Neuronal stem cell (in vitro differentiated cells): ENCODE measurements at regions not wholly inside any gene's neighbourhood (a gene's known extent, or its start where the extent isn't known, plus 50 kb on each side); places are given as distances from the start of the nearest gene placed in this dataset.

Source experiments
- DNase-seq: peaks from one replicate; pipeline ENCODE4 v3.0.0-alpha.2; 2013; ENCODE audit warnings: low spot score
- H2AFZ ChIP-seq: one replicate; pipeline ENCODE4 v1.6.1; 2013; ENCODE audit warnings: mild to moderate bottlenecking, low read length, inconsistent platforms
- H2AK5ac ChIP-seq: 2 replicates; pipeline ENCODE4 v1.6.1; 2013; ENCODE audit warnings: low read depth, mild to moderate bottlenecking, inconsistent platforms, low read length, moderate library complexity, mixed read lengths
- H2BK120ac ChIP-seq: 2 replicates; pipeline ENCODE4 v1.6.1; 2013; ENCODE audit warnings: low read depth, mild to moderate bottlenecking, inconsistent platforms, low read length, moderate library complexity, mixed read lengths
- H2BK12ac ChIP-seq: one replicate; pipeline ENCODE4 v1.6.1; 2013; ENCODE audit warnings: low read length, inconsistent platforms
- H2BK15ac ChIP-seq: 2 replicates; pipeline ENCODE4 v1.6.1; 2013; ENCODE audit warnings: mild to moderate bottlenecking, low read length, inconsistent platforms, mixed read lengths
- H2BK5ac ChIP-seq: one replicate; pipeline ENCODE4 v1.6.1; 2013; ENCODE audit warnings: inconsistent platforms, mild to moderate bottlenecking, low read length, moderate library complexity
- H3K14ac ChIP-seq: one replicate; pipeline ENCODE4 v1.6.1; 2013; ENCODE audit warnings: low read length, inconsistent platforms
- H3K18ac ChIP-seq: 2 replicates; pipeline ENCODE4 v1.6.1; 2013; ENCODE audit warnings: low read length, inconsistent platforms
- H3K23ac ChIP-seq: 2 replicates; pipeline ENCODE4 v1.6.1; 2013; ENCODE audit warnings: low read depth, mild to moderate bottlenecking, mixed read lengths, low read length, inconsistent platforms; ENCODE audit not compliant: poor library complexity
- H3K27ac ChIP-seq: replicated peaks from 3 replicates; pipeline ENCODE4 v1.5.1; 2013; ENCODE audit warnings: low read length, inconsistent platforms
- H3K27me3 ChIP-seq, 3 experiments: 2 replicates each; pipeline ENCODE4 v1.6.1; 2013; ENCODE audit warnings: low read length in 3 of 3, mild to moderate bottlenecking in 2 of 3, inconsistent platforms in 1 of 3, low read depth in 1 of 3, mixed read lengths in 1 of 3, moderate library complexity in 1 of 3; ENCODE audit not compliant: control insufficient read depth in 3 of 3, insufficient read depth in 3 of 3
- H3K36me3 ChIP-seq, 2 donors: replicated peaks in 1 of 2; 2 replicates each; pipeline ENCODE4 v1.6.1; 2013; ENCODE audit warnings: low read length in 2 of 2; ENCODE audit not compliant: control insufficient read depth in 2 of 2, insufficient read depth in 2 of 2
- H3K4ac ChIP-seq: 2 replicates; pipeline ENCODE4 v1.6.1; 2013; ENCODE audit warnings: inconsistent platforms, mild to moderate bottlenecking, low read length, moderate library complexity
- H3K4me1 ChIP-seq, 2 donors: 1 replicate in 1 of 2; 2 replicates in 1 of 2; pipeline ENCODE4 v1.6.1; 2013; ENCODE audit warnings: low read length in 2 of 2, low read depth in 1 of 2; ENCODE audit not compliant: control insufficient read depth in 2 of 2, insufficient read depth in 1 of 2
- H3K4me2 ChIP-seq: one replicate; pipeline ENCODE4 v1.6.1; 2013; ENCODE audit warnings: mild to moderate bottlenecking, low read length, inconsistent platforms; ENCODE audit not compliant: insufficient read depth, poor library complexity, severe bottlenecking
- H3K4me3 ChIP-seq, 2 donors: 2 replicates each; pipeline ENCODE4 v1.5.1; 2013; ENCODE audit warnings: low read length in 2 of 2, mild to moderate bottlenecking in 2 of 2, inconsistent platforms in 1 of 2, moderate library complexity in 1 of 2
- H3K79me1 ChIP-seq: one replicate; pipeline ENCODE4 v1.6.1; 2013; ENCODE audit warnings: low read depth, mild to moderate bottlenecking, inconsistent platforms, low read length, moderate library complexity
- H3K9ac ChIP-seq: one replicate; pipeline ENCODE4 v1.6.1; 2013; ENCODE audit warnings: mild to moderate bottlenecking, low read depth, low read length, inconsistent platforms; ENCODE audit not compliant: poor library complexity
- H3K9me3 ChIP-seq, 2 donors: replicated peaks in 1 of 2; 2 replicates each; pipeline versions ENCODE3 to v1.6.1; 2013; ENCODE audit warnings: low read length in 2 of 2, mild to moderate bottlenecking in 2 of 2, inconsistent platforms in 1 of 2, low read depth in 1 of 2, mixed read lengths in 1 of 2, moderate library complexity in 1 of 2; ENCODE audit not compliant: control insufficient read depth in 2 of 2, insufficient read depth in 1 of 2
- H4K8ac ChIP-seq: one replicate; pipeline ENCODE4 v1.6.1; 2013; ENCODE audit warnings: low read depth, mild to moderate bottlenecking, inconsistent platforms, low read length, moderate library complexity
- H4K91ac ChIP-seq: one replicate; pipeline ENCODE4 v1.6.1; 2013; ENCODE audit warnings: low read length, low read depth, mild to moderate bottlenecking, inconsistent platforms; ENCODE audit not compliant: poor library complexity
- WGBS, 2 donors: extraction: QIAGEN DNeasy Blood & Tissue Kit; methylation state at CpG; one replicate each; pipeline ENCODE4 v1.1.7; 2013; ENCODE audit warnings: missing lambda C conversion rate in 2 of 2, mixed read lengths in 1 of 2; ENCODE audit not compliant: insufficient read length in 2 of 2, insufficient replicate concordance in 1 of 2; ENCODE audit errors: extremely low coverage in 2 of 2; 5-methylcytosine and 5-hydroxymethylcytosine counted together

DNA sequence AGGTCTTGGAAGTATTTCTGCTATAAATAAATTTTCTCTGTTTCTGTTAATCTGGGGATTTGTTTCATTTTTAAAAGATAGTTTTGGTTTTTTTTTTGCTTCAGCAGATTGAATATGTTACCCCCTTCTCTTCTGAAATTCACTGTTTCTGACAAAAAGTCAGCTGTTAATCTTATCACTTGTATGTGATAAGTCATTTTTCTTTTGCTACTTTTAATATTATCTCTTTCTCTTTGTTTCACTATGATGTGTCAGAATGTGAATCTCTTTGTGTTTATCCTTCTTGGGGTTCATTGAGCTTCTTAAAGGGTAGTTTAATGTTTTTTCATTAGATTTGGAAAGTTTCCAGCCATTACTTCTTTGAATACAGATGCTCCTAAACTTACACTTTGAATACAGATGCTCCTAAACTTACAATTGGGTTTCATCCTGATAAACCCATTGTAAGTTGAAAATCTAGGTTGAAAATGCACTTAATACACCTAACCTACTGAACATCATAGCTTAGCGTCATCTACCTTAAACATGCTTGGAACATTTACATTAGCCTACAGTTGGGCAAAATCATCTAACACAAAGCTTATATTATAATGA is 154.2 kb upstream of the COL21A1 start:
- no peak overlapping the region for H2AK5ac ChIP-seq
- H3K79me1 ChIP-seq = no peaks in the 10 kb centered on the region
- no peak overlapping the region for H2BK15ac ChIP-seq
- no peak overlapping the region for H3K23ac ChIP-seq
- H3K36me3 ChIP-seq = no peaks in the 10 kb centered on the region
- no peak overlapping the region for H3K27ac ChIP-seq
- H3K4me2 ChIP-seq = no peak overlapping the region
- H3K18ac ChIP-seq = no peak overlapping the region
- H3K9ac ChIP-seq = no peak overlapping the region
- DNase-seq = no peak
- H4K8ac ChIP-seq = no peak overlapping the region
- no peak overlapping the region for H2AFZ ChIP-seq
- H3K4me3 ChIP-seq = no peak overlapping the region
- no peaks in the 10 kb centered on the region for H3K4me1 ChIP-seq
- H2BK120ac ChIP-seq = no peak overlapping the region
- H4K91ac ChIP-seq = no peak overlapping the region
- no peak overlapping the region for H2BK5ac ChIP-seq
- no peak overlapping the region for H3K4ac ChIP-seq
- no peaks in the 10 kb centered on the region for H3K9me3 ChIP-seq
- H2BK12ac ChIP-seq = no peak overlapping the region
- no peaks in the 10 kb centered on the region for H3K27me3 ChIP-seq
- no peak overlapping the region for H3K14ac ChIP-seq
- no CpG with 5 or more reads among the region's 1 CpG for WGBS, 2 donors

DNA sequence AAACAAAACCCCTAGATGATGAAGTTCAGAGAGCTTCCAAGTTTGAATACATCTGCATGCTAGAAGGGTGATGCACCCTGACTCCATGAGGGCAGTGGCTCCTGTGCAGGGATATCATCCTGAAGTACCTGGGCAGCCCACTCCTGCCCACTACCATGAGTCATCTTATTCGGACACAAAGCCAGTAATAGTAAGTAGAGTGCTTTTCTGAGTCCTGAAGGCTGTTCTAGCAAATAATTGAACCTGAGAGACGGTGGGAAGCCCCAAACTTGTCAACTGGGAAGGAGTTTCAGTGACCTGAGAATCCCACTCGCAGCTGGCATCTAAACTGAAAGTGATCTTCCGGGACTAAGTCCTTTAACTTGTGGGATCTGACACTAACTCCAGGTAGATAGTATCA is 152.9 kb upstream of the COL21A1 start:
- Histone ChIP-seq H3K4me1 (no peaks in the 10 kb centered on the region), H3K79me1 (no peaks in the 10 kb centered on the region), H2AK5ac (no peak overlapping the region), H3K4me2 (no peak overlapping the region), H3K23ac (no peak overlapping the region), H2BK5ac (no peak overlapping the region), H3K9ac (no peak overlapping the region), H3K36me3 (no peaks in the 10 kb centered on the region), H2BK120ac (no peak overlapping the region), H3K18ac (no peak overlapping the region), H3K27me3 (no peaks in the 10 kb centered on the region), H2BK12ac (no peak overlapping the region), H3K9me3 (no peaks in the 10 kb centered on the region), H3K14ac (no peak overlapping the region), H3K4me3 (no peak overlapping the region), H4K8ac (no peak overlapping the region), H2BK15ac (no peak overlapping the region), H4K91ac (no peak overlapping the region), H3K4ac (no peak overlapping the region), H3K27ac (no peak overlapping the region), H2AFZ (no peak overlapping the region)
- no CpG with 5 or more reads among the region's 4 CpGs for WGBS, 2 donors
- no peak for DNase-seq

DNA sequence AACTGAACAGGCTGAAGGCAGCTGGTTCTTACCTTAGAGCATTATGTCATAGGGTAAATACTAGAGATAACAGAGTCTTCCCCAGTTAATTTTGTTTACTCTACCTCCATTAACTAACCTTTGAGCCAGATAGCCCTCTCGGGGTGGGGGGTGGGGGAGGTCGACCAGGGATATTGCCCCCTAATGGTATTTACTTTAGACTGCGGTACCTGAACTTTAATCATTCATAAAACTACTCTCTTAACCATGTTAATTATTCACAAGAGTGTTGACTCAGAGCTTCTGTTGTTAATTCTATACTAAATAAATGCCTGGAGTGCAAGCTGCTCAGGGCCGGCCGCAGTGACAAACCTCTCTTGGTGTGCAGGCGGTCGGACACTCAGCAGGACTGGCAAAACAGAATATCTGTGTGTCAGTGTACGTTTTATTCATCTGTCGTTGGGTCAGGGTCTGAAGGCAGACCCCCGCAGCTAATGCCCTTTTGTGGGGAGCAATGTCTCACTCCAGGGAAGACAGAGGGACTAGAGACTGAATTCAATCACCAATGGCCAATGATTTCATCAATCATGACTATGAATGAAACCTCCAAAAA is 152.4 kb upstream of the COL21A1 start:
- no CpG with 5 or more reads among the region's 10 CpGs for WGBS, 2 donors
- no peak overlapping the region for H3K18ac ChIP-seq
- no peak overlapping the region for H4K8ac ChIP-seq
- no peak overlapping the region for H2AK5ac ChIP-seq
- H3K4me1 ChIP-seq = no peaks in the 10 kb centered on the region
- no peak overlapping the region for H2BK5ac ChIP-seq
- no peak overlapping the region for H3K4me3 ChIP-seq
- no peaks in the 10 kb centered on the region for H3K79me1 ChIP-seq
- H2BK15ac ChIP-seq = no peak overlapping the region
- no peaks in the 10 kb centered on the region for H3K9me3 ChIP-seq
- no peak overlapping the region for H2AFZ ChIP-seq
- H3K23ac ChIP-seq = no peak overlapping the region
- no peak overlapping the region for H3K14ac ChIP-seq
- H3K9ac ChIP-seq = no peak overlapping the region
- no peak overlapping the region for H2BK120ac ChIP-seq
- no peak for DNase-seq
- H3K4me2 ChIP-seq = no peak overlapping the region
- H3K27me3 ChIP-seq = no peaks in the 10 kb centered on the region
- no peak overlapping the region for H4K91ac ChIP-seq
- H3K4ac ChIP-seq = no peak overlapping the region
- H3K27ac ChIP-seq = no peak overlapping the region
- no peaks in the 10 kb centered on the region for H3K36me3 ChIP-seq
- no peak overlapping the region for H2BK12ac ChIP-seq

DNA sequence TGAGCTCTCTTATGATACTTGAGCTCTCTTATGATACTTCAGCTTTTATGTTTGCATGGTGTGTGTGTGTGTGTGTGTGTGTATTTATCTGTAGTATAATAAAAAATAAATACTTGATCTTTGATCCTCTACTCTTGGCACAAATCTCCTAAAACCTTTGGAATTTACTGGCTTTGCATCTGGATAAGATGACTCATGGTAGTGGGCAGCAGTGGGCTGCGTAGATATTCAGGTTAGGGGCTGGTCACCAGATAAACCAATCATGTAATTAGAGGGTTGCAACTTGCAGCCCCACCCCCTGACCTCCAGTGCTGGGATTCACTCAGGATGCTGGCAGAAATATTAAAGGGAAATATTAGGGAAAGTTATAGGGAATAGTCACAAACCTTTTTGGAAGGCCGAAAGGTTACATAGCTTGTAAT is 151.9 kb upstream of the COL21A1 start:
- Histone ChIP-seq H3K27ac (no peak overlapping the region), H3K4me2 (no peak overlapping the region)

More for the DNA sequence above, 151.9 kb upstream of the COL21A1 start:
- no peak overlapping the region for H3K4ac ChIP-seq
- no peak overlapping the region for H2AFZ ChIP-seq
- H2BK120ac ChIP-seq = no peak overlapping the region
- H3K4me3 ChIP-seq = no peak overlapping the region
- H3K9ac ChIP-seq = no peak overlapping the region
- no peak overlapping the region for H2BK5ac ChIP-seq
- H3K9me3 ChIP-seq = no peaks in the 10 kb centered on the region
- no peak overlapping the region for H2BK15ac ChIP-seq
- H3K79me1 ChIP-seq = no peaks in the 10 kb centered on the region
- H3K4me1 ChIP-seq = no peaks in the 10 kb centered on the region
- no peak overlapping the region for H2BK12ac ChIP-seq
- no peak overlapping the region for H3K14ac ChIP-seq
- no peak for DNase-seq
- no peak overlapping the region for H3K18ac ChIP-seq
- H4K8ac ChIP-seq = no peak overlapping the region
- no CpG with 5 or more reads among the region's 2 CpGs for WGBS, 2 donors
- H3K27me3 ChIP-seq = no peaks in the 10 kb centered on the region
- H2AK5ac ChIP-seq = no peak overlapping the region
- no peak overlapping the region for H4K91ac ChIP-seq
- H3K36me3 ChIP-seq = no peaks in the 10 kb centered on the region
- H3K23ac ChIP-seq = no peak overlapping the region
